Activated CD4-positive, alpha-beta T cell treated with anti-CD3 and anti-CD28 coated beads, Interleukin-2, amount 50 U/mL, for 24 hours (primary cell): ENCODE measurements at regions not wholly inside any gene's neighbourhood (a gene's known extent, or its start where the extent isn't known, plus 50 kb on each side); places are given as distances from the start of the nearest gene placed in this dataset.
"Not testable (repeated sequence)": the region's sequence is repeated elsewhere in the genome, so short reads cannot be mapped to it uniquely, and the experiment has no call there.

Source experiments
- DNase-seq, 2 donors: peaks; one replicate each; pipeline ENCODE4 v3.0.0-alpha.2; 2020; ENCODE audit warnings: low read depth in 1 of 2, low spot score in 1 of 2

DNA sequence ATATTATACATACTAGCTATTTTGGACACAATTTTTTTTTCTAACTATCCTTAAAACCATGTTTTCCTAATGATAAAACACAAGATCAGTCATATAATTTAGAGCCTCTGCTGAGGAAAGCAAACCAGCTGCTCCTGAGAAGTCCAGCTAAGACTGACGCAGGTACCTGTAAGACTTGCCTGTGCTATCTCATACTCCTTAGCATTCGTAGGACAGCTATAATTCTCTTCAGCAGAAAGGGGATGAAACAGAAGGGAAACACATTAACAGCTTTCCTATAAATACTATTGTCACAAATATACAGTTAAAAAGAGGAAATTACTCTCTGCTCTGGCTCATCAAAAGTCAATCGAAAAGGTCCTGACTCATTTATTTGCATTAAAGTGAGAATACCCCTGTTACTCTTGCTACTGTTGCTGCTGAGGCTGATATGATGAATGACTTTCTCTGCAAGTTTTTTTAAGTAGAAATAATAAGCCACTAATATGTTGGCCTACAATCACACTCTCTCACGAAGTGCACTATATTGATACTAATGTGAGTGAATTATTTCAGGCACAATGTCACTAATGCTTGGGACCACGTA lies 757.1 kb downstream of the KCNT2 start:
- no peak for DNase-seq

GRCh38 chr1:195849180-195849579 lies 759.1 kb downstream of the KCNT2 start:
- no peak for DNase-seq

DNA sequence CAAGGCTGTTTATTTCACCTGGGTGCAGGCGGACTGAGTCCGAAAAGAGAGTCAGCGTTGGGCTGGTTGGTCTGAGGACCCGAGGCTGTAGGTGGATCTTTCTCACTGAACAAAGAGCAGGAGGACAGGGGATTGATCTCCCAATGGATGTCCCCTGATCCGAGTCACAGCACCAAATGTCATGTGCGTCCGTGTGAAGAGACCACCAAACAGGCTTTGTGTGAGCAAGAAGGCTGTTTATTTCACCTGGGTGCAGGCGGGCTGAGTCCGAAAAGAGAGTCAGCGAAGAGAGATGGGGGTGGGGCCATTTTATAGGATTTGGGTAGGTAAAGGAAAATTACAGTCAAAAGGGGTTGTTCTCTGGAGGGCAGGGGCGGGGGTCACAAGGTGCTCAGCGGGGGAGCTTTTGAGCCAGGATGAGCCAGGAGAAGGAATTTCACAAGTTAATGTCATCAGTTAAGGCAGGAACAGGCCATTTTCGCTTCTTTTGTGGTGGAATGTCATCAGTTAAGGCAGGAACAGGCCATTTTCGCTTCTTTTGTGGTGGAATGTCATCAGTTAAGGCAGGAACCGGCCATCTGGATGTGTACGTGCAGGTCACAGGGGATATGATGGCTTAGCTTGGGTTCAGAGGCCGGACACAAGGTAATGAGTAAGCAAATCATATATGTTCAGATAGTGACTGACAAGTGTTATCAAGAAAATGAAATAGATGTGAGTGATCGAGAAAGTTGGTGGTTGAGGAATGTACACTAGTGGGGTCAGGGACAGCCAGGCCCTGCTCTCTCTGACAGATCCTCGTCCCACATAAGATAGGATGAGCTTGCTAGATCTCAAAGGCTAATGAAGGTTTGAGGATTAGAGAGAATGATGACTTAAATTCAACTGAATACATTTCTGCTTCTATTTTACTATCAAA lies 760.0 kb downstream of the KCNT2 start:
- not testable (repeated sequence) for DNase-seq

DNA sequence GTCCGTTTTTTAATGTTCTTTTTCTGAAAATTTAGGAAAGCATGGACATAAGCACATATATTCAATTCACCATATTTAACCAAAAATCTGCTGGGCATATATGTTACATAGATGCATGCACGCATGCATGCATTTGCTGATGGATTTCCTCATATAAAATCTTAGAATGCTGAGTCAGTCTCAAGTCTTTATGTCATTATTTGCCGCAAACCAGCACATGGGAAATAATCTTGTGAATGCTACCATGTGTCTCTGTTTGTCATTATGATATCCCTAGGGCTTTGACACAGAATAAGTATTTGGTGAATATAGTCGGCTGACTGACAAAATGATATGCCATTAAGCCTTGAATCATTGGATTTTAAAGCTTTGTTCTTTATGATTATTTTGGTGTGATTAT lies 776.5 kb downstream of the KCNT2 start:
- no peak for DNase-seq

GRCh38 chr1:195828325-195828724 lies 779.9 kb downstream of the KCNT2 start:
- no peak for DNase-seq

GRCh38 chr1:195820925-195821324 lies 787.3 kb downstream of the KCNT2 start:
- DNase-seq: no peak

DNA sequence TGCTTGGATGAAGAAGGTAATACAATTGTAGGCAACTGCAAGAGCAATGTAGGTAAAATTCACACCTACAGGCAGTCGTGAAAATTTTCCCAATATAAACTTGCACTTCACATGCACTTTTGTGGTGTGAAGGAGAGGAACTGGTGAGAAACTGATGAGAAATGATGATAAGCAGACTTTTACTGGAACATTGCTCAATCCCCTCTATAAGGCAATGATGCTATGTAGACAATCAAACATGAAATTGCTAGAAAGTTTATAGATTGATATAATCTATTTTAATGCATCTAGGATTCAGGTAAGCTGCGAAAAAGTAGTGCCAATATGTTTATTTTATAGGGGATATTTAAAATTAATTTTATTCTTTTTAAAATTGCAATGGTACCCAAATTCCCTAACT lies 802.2 kb downstream of the KCNT2 start:
- no peak for DNase-seq

DNA sequence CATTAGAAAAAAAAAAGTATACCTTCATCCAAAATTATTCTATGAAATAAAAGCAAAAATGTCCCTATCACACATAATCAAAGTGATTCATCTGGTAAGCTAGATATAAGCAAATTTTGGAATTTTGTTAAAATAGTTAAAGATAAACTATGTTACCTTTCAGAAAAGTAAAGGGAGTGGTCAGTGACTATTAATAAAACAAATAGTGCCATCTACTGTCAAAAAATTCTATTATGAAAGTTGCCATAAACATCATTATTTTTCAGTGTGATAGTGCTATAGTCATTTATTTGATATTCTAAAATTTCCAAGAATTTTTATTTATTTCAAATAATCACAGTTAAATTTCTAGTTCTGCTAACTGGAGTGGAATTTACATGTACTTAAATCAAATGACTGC lies 803.7 kb downstream of the KCNT2 start:
- DNase-seq: no peak

DNA sequence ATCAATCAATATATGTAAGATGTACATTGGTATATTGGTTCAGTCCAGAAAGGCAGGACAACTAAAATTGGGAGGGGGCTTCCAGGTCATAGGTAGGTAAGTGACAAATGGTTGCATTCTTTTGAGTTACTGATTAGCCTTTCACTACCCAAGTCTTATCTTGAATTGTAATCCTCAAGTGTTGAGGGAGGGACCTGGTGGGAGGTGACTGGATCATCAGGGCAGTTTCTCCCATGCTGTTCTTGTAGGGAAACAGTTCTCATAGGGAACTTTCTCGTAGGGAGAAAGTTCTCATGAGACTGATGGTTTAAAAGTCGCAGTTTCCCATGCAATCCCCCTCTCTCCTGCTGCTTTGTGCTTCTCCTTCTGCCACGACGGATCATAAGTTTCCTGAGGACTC lies 809.2 kb downstream of the KCNT2 start:
- no peak for DNase-seq

DNA sequence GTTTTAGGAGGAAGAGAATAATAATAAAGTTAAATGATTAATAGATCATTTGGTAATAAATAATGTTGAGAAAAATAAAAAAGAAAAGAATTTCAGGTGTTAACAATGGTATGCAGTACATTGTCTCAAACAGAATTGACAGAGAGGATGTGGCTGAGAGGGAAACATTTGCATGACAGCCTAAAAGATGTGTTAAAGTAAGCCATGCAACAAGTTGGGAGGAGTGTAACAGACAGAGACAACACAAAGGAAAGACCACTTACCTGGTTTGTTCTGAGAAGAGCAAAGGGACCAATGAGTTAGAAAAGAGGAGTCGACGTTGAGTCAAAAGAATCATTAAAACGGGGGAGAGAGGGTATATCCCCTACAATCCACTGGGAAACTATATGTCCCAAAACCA lies 814.0 kb downstream of the KCNT2 start:
- DNase-seq: no peak

DNA sequence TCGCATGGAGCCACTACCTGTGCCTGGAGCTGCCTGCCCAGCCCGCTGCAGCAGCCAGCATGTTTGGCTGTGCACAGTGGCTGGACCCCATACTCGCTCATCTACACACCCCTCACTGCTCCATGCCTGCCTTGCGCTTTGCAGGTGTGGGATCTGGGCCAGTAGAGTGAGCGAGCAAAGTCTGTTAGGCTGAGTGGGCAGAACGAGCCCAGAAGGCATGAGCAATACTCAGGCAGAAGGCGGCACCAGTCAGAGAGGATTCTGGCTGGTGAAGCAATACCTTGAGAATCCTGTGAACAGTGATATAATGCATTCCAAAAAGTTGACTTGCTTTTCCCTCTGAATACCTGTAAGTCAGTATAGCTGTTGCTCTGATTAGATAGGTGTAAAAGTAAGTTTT lies 816.4 kb downstream of the KCNT2 start:
- no peak for DNase-seq

DNA sequence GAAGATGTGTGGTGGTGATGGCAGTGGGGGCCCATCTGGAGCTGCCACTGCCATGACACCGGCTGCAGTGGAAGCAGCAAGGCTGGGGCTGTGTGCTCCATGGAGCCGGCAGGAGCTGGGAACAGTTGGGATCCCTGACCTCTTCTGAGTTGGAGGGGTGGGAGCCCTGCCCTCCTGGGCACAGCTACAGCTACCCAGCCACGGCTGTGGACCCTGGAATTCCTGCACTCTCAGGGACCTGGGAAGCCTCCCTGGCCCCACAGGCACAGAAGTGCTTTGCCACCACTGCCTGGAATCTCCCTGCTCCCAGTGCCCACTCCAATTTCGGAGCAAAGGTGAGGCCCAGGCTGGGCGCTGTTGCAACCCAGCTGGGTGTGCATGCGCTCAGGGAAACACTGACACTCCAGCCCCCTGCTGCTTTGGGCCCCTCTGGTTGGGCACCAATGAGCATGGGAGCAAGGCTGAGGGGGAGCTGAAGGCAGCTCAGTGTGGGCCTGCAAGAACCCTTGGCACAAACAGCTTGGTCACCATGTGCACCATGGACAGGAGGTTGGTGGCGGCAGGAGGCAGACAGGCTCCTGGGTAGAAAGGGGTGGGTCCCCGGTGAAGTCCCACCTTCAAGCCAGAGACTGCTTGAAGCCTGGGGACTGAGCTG lies 817.6 kb downstream of the KCNT2 start:
- DNase-seq: no peak

- DNase-seq: no peak
Observed at GRCh38 chr1:195789321-195789720, 818.9 kb downstream of the KCNT2 start.

- no peak for DNase-seq
Observed at GRCh38 chr1:195788721-195789120, 819.5 kb downstream of the KCNT2 start.

DNA sequence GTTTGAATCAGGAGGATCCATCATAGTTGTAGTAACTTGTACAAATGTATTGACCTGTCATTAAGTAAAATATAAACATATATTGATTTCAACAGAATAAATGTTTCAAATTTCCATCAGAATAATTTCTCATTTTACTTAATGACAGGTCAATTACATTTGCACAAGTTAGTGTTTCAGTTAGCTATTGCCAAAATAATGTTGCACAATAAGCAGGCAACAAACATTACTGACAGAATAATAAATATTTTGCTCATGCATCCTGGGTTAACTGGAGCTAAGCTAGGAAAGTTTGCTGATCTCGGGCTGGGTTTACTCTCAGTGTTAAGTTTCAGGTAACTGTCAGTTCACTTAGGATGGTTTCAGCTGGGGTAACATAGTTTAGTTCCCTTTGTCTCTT lies 822.4 kb downstream of the KCNT2 start:
- DNase-seq: no peak

- DNase-seq: no peak
Observed at GRCh38 chr1:195773931-195774330, 834.3 kb downstream of the KCNT2 start.

- no peak for DNase-seq
Observed at GRCh38 chr1:195769461-195769860, 838.8 kb downstream of the KCNT2 start.

DNA sequence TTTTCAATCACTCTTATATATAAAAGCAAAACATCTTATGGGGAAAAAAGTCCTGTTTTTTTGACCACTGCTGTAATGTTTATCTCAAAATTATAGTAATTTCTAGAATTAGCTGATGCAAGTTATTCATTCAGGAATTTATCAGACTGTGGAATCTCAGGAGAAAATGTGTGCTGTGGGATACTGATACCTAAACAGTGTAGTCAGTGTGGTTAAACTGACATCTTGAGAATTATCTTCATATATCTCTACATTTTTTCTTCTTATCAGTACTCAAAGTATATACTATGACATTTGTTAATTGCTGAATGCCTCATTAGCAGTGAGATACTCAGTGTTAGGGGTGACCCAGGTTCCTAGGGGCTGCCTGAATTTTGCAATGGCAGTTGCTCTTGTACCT lies 839.3 kb downstream of the KCNT2 start:
- no peak for DNase-seq

DNA sequence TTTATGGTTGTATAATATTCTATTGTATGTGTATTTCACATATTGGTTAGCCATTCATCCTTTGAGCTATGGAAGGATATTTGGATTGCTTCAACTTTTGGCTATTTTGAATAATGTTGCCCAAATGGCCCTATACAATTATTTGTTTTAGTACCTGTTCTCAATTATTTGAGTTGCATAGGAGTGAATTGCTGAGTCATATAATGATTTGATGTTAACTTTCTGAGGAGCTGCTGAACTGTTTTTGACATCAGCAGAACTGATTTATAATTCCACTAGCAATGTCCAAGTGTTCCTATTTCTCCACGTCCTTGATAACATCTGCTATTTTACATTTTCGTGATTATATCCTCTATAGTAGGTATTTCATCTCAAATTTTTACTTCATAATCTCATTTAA lies 839.9 kb downstream of the KCNT2 start:
- DNase-seq: no peak

- DNase-seq: no peak
Observed at GRCh38 chr1:195766709-195767108, 841.5 kb downstream of the KCNT2 start.

GRCh38 chr1:195765099-195765498 lies 843.1 kb downstream of the KCNT2 start:
- DNase-seq: no peak

- no peak for DNase-seq
Observed at GRCh38 chr1:195763907-195764374, 844.3 kb downstream of the KCNT2 start.
